HG03175 (cell line): ENCODE measurements at regions not wholly inside any gene's neighbourhood (a gene's known extent, or its start where the extent isn't known, plus 50 kb on each side); places are given as distances from the start of the nearest gene placed in this dataset.
"Not testable (repeated sequence)": the region's sequence is repeated elsewhere in the genome, so short reads cannot be mapped to it uniquely, and the experiment has no call there.

Experiments
- ATAC-seq: cut with Tn5 transposase; IDR thresholded peaks from one replicate; pipeline ENCODE4 v1.9.1; 2021; ENCODE audit warnings: mild to moderate bottlenecking, moderate library complexity; ENCODE audit not compliant: unreplicated experiment

- ATAC-seq, result no peak
These were observed 414.5 kb upstream of the KLHL29 start for GRCh38 chr2:22970284-22970975.

- no peak for ATAC-seq
These were observed 414.0 kb upstream of the KLHL29 start for GRCh38 chr2:22970991-22971390.

GRCh38 chr2:22981785-22982184, 403.2 kb upstream of the KLHL29 start:
- no peak for ATAC-seq

DNA sequence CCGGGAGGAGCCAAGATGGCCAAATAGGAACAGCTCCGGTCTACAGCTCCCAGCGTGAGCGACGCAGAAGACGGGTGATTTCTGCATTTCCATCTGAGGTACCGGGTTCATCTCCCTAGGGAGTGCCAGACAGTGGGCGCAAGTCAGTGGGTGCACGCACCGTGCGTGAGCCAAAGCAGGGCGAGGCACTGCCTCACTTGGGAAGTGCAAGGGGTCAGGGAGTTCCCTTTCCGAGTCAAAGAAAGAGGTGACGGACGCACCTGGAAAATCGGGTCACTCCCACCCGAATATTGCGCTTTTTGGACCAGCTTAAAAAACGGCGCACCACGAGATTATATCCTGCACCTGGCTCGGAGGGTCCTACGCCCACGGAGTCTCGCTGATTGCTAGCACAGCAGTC, 400.8 kb upstream of the KLHL29 start:
- ATAC-seq, result not testable (repeated sequence)

GRCh38 chr2:22990246-22990645, 394.7 kb upstream of the KLHL29 start:
- no peak for ATAC-seq

GRCh38 chr2:22991844-22992243, 393.1 kb upstream of the KLHL29 start:
- ATAC-seq, result no peak

DNA sequence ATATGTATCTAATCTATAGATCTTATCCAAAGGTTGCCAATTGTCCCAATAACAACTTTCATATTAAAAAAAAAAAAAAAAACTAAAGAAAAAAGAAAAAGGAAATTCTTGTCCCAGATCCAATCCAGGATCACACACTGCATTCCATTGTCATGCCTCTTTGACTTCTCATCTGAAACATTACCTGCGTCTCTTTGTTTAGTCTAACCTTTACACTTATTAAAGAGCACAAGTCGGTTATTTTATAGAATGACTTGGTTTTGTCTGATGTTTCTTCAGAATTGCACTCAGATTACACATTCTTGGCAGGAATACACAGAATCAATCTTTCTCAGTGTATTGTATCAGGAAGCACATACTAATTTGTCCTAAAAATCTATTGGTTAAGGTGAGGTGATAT, 392.5 kb upstream of the KLHL29 start:
- no peak for ATAC-seq

- no peak for ATAC-seq
These were observed 391.7 kb upstream of the KLHL29 start for GRCh38 chr2:22993250-22993649.

- no peak for ATAC-seq
These were observed 389.4 kb upstream of the KLHL29 start for GRCh38 chr2:22995576-22995975.

DNA sequence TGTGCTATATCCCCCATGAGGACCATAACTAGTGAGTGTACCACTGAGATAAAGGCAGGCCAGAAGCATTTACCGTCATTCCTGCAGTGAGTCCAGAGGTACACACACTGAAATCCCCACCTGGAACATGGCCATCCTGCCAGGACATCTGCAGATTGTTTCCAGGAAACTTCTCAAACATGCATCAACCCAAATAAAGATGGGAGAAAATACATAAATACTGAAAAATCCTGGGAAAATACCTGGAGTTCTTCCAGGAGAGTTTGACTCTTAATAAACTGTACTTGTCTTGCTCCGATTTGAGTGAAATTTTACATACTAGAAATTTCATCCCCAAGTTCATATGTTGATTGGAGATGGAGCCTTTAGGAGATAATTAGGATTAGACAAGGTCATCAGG, 388.1 kb upstream of the KLHL29 start:
- ATAC-seq, result no peak

DNA sequence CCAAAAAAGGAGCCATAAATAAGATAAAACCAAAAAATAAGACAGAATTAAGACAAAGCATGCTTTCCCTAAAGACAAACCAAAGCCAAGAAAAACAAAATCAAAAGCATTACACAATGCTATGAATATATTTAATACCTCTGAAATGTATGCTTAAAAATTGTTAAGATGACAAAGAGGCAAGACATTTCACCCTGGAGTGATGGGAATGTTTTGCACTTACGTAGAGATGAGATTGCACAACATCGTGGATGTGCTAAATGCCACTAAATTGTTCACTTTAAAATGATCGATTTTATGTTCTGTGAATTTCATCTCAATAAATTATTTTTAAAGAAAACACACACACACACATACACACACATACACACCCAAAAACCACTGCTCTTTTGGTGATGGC, 386.6 kb upstream of the KLHL29 start:
- ATAC-seq, result no peak

GRCh38 chr2:22999951-23000350, 385.0 kb upstream of the KLHL29 start:
- no peak for ATAC-seq

GRCh38 chr2:23002234-23002633, 382.7 kb upstream of the KLHL29 start:
- no peak for ATAC-seq

GRCh38 chr2:23005469-23005868, 379.5 kb upstream of the KLHL29 start:
- no peak for ATAC-seq

DNA sequence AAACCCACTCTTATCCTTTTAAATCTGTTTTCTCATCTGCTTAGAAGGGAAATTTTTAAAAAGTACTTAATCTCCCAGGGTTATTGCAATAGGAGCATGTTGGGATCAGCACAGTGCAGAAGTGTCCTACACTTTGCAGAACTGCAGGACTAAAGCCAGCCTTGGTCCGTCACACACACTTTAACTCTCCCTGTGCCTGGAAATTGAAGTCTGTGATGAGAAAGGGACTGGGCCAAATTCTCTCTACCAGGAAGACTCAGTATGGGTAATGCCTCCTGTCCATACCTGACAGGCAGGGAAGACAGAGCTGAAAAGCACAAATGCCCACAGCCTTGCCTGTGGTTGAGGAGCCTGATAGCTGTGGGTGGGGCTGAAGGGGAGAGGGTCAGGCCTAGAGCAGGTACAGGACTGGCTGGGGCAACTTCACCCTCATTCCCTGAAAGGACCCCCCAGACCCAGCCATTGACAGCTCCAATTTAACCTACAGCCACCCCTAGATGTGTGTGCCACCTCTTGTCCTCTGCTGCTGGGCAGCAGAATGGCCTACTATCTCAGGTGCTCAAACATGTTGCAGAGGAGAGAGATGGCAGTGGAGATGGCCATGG, 377.2 kb upstream of the KLHL29 start:
- ATAC-seq, result no peak

GRCh38 chr2:23008440-23008839, 376.5 kb upstream of the KLHL29 start:
- no peak for ATAC-seq

GRCh38 chr2:23008951-23009350, 376.0 kb upstream of the KLHL29 start:
- no peak for ATAC-seq

DNA sequence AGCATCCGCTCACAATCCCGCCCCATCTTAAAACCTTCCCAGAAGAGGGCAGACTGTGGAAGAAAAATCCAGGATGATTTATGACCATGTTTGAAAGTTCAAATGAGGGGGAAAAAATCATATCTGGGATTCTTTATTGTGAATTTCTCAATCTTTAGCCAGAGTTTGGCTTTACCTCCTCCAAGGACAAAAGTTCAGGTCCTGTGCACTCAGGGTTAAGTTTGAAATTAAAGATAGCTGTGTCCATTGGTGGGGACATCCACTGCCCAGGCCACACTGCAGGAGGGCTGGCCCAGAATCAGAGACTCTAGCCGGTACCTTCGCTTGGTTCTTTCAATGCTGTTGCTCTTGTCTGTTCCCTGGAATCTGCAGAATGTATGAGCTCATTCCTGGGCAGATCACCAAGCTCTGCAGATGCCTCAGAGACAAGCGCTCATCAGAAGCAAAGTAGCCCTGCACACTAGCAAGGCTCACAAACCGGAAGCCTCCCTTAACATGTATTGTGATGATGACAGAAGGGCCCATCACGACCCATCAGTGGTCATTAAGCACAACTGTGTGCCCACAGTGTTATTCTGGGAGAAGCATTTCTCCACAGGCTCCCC, 375.3 kb upstream of the KLHL29 start:
- ATAC-seq, result no peak

DNA sequence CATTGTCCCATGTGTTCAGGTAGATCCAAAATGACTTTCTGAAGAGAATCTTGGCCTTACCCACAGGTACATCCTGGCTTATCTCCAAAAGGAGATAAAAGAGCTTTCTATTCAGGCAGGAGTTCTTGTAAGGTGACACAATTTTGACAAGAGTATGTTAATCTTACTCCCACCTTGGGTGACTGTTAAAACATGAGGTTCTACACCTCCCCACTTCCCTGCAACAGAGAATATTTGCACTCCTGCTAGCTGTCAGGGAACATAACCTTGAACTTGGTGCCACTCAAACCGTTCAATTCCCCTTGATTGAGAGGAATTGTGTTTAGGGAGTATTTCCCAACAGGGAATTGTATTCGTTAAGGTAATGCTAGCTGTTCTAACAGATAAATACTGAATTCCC, 372.5 kb upstream of the KLHL29 start:
- no peak for ATAC-seq

DNA sequence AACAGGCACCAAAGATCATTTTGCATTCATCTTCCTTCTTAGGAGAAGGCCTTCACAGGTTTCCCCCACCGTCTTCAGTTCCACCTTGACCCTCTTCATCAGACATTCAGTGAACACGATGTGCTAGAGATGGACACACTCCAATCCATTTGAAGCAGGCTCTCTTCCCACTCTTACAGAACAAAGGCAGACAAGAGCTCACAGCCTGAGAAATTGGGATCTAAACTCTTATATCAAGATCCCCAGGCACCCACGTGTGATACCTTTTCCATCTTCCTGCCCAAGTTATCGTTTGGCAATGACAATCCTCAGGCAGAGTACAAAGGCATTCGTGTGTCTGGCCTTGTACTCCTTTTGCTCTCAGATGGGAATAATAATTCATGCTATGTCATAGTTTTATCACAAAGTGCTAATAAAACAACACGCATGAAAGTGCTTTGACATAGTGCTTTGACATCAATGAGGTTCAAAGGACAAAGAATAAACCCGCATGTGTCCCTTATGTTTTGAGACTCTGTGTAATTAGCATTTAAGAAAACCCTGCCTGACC, 369.3 kb upstream of the KLHL29 start:
- no peak for ATAC-seq

- ATAC-seq, result no peak
These were observed 365.5 kb upstream of the KLHL29 start for GRCh38 chr2:23019476-23019875.

GRCh38 chr2:23020659-23021058, 364.3 kb upstream of the KLHL29 start:
- ATAC-seq, result no peak
